ENCODE measurements at regions not wholly inside any gene's neighbourhood (a gene's known extent, or its start where the extent isn't known, plus 50 kb on each side); places are given as distances from the start of the nearest gene placed in this dataset.

DNA sequence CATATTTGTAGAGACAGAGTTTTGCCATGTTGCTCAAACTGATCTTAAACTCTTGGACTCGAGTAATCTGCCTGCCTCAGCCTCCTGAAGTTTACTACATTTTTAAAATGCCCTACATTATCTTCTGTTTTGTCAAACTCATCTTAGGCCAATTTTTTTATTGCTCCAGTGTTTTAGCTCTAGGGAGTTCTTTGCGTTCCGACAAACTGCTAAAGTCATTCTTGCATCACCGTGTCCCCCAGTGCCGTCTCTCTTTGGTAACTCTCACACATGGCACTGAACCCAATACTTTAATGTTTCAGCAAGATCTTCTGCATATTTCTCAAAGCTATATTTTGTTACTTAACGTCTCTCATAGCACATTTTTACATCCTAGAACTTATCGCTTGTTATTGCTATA lies 440.9 kb upstream of the NRXN1 start:
- ChIA-PET POLR2A (no interaction called here), CTCF (no interaction called here), SMC1A (ENCODE audit: uncharacterized antibody, unreplicated experiment) (no interaction called here), RAD21 (ENCODE audit: unreplicated experiment) (no interaction called here)
- Histone ChIP-seq H2AFZ (ENCODE audit: control insufficient read depth, low read depth, low read length) (no peak overlapping the region), H3K27me3 (replicated peaks in 1 of 2; ENCODE audit: control insufficient read depth in 2 of 2, insufficient read depth in 2 of 2, low read length in 1 of 2) (no peaks in the 10 kb centered on the region), H3K4me2 (ENCODE audit: control insufficient read depth, insufficient read depth) (no peak overlapping the region), H3K27ac (ENCODE audit: control insufficient read depth, insufficient read depth) (no peak overlapping the region), H4K20me1 (ENCODE audit: control insufficient read depth, insufficient read depth) (no peaks in the 10 kb centered on the region), H3K9me3 (replicated peaks; ENCODE audit: control insufficient read depth, insufficient read depth, low read length) (no peaks in the 10 kb centered on the region), H3K79me2 (ENCODE audit: control insufficient read depth, insufficient read depth, low read length) (no peaks in the 10 kb centered on the region), H3K4me1 (ENCODE audit: control insufficient read depth, insufficient read depth, low read length) (no peaks in the 10 kb centered on the region), H3K4me3 (no peak overlapping the region), H3K9ac (ENCODE audit: control insufficient read depth, insufficient read depth, low read length) (no peak overlapping the region), H3K36me3 (ENCODE audit: control insufficient read depth in 2 of 2, insufficient read depth in 2 of 2, low read length in 1 of 2) (no peaks in the 10 kb centered on the region)
- ATAC-seq = no peak
- 59% methylated on average over 7 of the region's 7 CpGs for WGBS (ENCODE audit: insufficient coverage, insufficient replicate concordance, low lambda C conversion rate, missing lambda C conversion rate)
- no peak for TF ChIP-seq JUNB (IDR thresholded peaks at IDR 0.05)
- TF ChIP-seq USF2 (IDR thresholded peaks at IDR 0.05; ENCODE audit: borderline replicate concordance, low read depth, low read length) = no peak
- TF ChIP-seq BHLHE40 (IDR thresholded peaks at IDR 0.05; ENCODE audit: borderline replicate concordance in 1 of 2, low read depth in 2 of 2, low read length in 1 of 2) = no peak
- TF ChIP-seq FOXK2 (IDR thresholded peaks at IDR 0.05) = no peak
- TF ChIP-seq E2F4 (IDR thresholded peaks at IDR 0.05; ENCODE audit: low read depth, low read length) = no peak
- TF ChIP-seq MXI1 (IDR thresholded peaks at IDR 0.05; ENCODE audit: low read depth, low read length) = no peak
- TF ChIP-seq, protein P1, sequence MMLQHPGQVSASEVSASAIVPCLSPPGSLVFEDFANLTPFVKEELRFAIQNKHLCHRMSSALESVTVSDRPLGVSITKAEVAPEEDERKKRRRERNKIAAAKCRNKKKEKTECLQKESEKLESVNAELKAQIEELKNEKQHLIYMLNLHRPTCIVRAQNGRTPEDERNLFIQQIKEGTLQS (IDR thresholded peaks at IDR 0.05; ENCODE audit: borderline replicate concordance, extremely low read depth, low read depth, low read length) = no peak
- TF ChIP-seq GABPA (IDR thresholded peaks at IDR 0.05; ENCODE audit: low read depth) = no peak
- no peak for TF ChIP-seq HDAC6 (IDR thresholded peaks at IDR 0.05; ENCODE audit: unreplicated experiment)
- no peak for TF ChIP-seq YBX1 (IDR thresholded peaks at IDR 0.05)
- TF ChIP-seq GATAD2B (conservative IDR thresholded peaks at IDR 0.05; ENCODE audit: low read depth) = no peak
- TF ChIP-seq WRNIP1 (IDR thresholded peaks at IDR 0.05; ENCODE audit: borderline replicate concordance, low read depth, low read length) = no peak
- no peak for TF ChIP-seq RCOR1 (conservative IDR thresholded peaks at IDR 0.05; ENCODE audit: low read depth, low read length)
- TF ChIP-seq CTCF (IDR thresholded peaks at IDR 0.05 in 2 of 3, conservative IDR thresholded peaks at IDR 0.05 in 1 of 3; ENCODE audit: control insufficient read depth in 2 of 3, extremely low read depth in 1 of 3, insufficient read depth in 1 of 3, low read depth in 3 of 3, low read length in 3 of 3) = no peak
- no peak for TF ChIP-seq ZZZ3 (IDR thresholded peaks at IDR 0.05; ENCODE audit: control insufficient read depth, insufficient read length, low read depth)
- no peak for TF ChIP-seq SP1 (IDR thresholded peaks at IDR 0.05; ENCODE audit: low read depth, low read length)
- no peak for TF ChIP-seq DPF2 (IDR thresholded peaks at IDR 0.05)
- intact Hi-C loops (cut with micrococcal nuclease; ENCODE audit: unreplicated experiment) = no loop called here
- FAIRE-seq = no peak
- in situ Hi-C loops (cut with MboI) = no loop called here
- no peak for DNase-seq (ENCODE audit: low read depth, low spot score)
- BruUV-seq (replicated peaks) = no TSS peak
